NCI-H526 (cell line): ENCODE measurements at regions not wholly inside any gene's neighbourhood (a gene's known extent, or its start where the extent isn't known, plus 50 kb on each side); places are given as distances from the start of the nearest gene placed in this dataset.

Experiments
- DNase-seq, 2 experiments: peaks; one replicate each; lab custom pipeline; 2025; lab: John Stamatoyannopoulos, UW

DNA sequence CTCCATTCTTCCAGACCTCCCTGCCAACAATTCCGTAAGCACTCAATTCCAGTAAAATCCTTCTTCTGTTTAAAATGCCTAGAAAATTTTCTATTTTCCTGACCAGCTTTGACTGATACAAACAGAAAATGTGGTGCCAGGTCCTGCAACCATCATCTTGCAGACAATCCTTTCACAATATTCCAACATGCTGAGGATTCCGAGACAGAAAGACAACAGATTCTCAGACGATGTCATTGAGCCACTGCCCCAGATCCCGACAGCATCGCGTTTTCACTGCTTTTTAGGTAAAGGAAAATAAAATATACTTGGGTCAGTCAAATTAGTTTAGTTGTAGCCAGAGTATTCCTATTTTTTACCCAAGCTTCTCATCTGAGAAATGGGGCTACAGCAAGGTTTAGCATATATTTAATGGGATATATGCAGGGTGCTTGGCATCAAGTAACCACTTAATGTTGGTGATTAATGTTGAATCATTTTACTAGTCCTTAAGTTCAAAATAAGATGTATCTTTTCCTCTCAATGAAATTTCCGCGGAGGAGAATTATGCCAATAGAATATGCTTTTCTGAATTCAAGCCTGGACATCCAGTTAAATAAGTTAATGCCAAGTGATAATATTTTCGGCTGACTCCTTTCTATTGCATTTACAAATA is 866.6 kb downstream of the SLC4A3 start:
- no peak for DNase-seq

DNA sequence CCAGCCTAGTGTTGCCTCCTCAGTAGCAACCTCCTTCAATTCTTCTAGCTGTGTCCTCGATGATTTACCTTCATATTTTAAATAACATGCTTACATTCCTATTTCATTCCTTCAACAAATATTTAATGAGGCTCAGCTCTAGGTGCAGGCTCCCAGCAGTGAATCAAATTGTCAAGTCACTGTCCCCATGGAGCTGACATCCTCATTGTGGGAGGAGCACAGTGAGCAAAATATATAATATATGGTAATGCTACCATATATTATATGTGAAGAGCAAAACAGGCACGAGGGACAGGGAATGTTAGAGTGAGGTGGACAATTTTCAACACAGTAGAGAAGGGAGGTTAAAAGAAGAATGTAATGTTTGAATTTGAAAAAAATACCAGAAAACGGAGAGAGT is 869.1 kb downstream of the SLC4A3 start:
- DNase-seq: no peak

- no peak for DNase-seq
Measured at GRCh38 chr2:220499225-220499624, 871.8 kb downstream of the SLC4A3 start.

DNA sequence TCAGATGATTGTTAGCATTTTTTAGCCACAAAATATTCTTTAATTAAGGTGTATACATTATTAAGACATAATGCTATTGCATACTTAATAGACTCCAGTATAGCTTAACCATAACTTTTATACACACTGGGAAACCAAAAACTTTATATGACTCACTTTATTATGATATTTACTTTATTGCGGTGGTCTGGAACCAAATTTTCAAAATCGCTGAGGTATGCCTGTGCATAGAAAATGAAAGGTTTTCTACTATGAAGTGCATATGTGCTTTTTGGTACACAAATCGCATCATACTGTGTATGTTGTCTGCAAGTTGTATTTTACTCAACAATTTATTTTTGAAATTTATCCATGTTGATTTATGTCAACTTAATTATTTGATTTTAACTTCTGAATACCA is 875.1 kb downstream of the SLC4A3 start:
- DNase-seq: no peak

GRCh38 chr2:220503431-220503830 is 876.0 kb downstream of the SLC4A3 start:
- DNase-seq: no peak

- DNase-seq: no peak
Measured at GRCh38 chr2:220504938-220505503, 877.6 kb downstream of the SLC4A3 start.

DNA sequence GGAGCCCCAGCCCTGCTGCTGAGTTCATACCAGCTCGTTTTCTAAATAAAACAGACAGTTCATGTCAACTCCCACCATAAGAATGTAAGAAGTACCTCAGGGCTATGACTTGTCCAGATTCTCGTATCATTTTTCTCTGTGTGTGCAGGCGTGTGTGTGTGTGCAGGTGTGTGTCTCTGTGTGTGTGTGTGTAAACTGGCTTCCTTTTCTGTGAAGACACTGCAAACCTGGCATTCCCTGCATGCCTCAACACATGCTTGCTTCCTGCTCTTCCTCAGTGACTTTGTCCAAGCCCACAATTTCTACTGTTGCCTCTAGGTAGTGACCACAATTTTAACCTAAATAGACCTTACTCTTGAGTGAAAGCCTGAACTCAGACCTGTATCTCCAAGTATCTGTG is 879.0 kb downstream of the SLC4A3 start:
- no peak for DNase-seq

DNA sequence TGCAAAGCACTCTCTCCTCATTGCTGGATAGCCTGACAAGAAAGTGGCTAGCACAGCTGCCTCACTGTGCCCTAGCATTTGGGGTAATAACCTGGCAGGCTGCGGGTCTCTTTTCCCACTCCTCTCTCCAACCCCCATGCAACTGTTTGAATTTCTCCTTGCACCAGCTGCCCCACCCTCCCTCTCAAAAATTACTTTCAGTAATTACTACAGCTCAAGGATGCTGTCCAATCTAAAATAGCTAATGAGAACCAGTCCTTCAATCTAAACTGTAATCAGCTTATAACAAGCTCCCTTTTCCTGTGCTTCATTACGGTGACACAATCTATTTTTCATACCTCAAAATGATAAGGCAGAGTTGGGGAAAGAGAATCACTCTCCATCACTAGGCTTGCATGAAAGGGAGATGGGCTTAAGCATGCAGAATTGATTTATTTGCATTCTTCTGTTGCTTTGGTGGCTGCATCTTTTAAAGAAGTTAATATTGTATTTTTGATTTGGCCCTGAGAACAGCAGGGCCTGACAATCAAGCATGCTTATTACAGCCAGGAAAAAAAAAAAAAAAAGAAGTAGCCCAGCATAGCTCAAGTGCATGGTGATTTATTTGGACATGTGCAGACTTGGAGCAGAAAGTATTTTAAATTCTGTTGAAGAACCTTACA is 881.8 kb downstream of the SLC4A3 start:
- DNase-seq: no peak

DNA sequence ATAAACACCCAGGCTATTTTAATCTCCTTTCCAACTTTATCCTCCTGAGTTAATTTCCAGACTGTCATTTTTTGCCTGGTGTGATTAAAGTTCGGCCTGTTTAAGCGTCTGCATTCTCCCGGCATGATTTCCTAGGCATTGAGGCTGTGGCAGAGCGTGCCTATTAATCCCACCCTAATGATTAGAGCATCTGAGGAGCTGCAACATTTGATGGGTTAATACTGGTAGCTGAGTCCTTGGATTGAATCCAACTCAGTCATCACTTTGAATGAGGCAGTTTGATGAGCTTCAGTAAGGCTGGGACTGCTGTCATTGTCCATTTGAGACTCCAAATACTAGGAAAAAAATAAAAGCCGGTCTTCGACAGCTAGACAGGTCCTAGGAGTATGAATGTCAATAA is 882.5 kb downstream of the SLC4A3 start:
- DNase-seq: no peak

DNA sequence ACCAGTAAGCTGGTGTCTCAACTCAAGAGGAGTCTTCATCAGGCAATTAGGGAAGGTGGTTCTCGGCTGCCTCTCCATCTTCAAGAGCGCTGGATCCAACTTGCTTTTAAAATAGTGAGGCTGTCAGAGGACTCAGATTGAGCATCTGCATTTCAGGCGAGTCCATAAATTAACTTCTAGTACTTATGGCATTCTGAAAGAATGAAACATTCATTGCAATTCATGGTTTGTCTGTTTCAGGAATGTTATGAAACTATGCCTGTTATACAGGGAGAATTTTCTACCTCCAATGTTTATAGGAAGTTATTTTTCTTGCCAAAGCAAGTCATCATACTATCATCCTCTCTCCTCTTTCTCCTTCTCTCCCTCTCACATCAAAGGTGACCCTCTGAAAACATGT is 883.2 kb downstream of the SLC4A3 start:
- DNase-seq: no peak

GRCh38 chr2:220512419-220512818 is 885.0 kb downstream of the SLC4A3 start:
- no peak for DNase-seq

DNA sequence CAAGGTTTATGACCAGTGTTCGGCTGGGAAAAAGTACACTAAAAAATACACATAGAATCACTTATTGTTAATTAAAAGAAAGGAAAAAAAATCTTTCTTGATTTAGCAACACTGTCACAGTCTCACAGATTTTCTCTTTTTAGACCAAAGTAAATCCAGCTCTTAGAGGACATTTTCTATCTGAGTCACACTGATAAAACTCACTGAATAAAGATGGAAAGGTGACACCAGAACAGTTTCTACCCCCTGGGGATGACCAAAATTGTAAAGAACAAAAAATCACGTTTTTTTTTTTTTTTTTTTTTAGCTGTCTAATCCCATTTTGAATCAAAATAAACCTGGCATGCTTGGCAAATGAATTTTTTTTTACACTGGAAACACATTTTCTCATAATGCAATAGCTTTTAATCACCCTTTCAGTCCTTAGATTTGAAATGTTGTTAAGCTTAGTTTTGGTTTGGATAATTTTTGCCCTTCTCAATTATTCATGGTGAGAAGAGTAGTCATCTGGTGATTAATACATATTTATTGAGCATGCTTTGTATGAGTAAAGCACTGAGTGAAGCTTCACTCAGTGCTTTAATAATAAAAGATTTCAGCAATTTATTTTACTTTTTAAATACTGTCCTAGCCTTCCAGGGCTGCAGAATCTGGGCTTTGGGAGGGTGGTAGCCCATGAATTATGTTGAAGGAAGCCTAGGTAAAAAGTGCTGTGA is 886.3 kb downstream of the SLC4A3 start:
- no peak for DNase-seq

DNA sequence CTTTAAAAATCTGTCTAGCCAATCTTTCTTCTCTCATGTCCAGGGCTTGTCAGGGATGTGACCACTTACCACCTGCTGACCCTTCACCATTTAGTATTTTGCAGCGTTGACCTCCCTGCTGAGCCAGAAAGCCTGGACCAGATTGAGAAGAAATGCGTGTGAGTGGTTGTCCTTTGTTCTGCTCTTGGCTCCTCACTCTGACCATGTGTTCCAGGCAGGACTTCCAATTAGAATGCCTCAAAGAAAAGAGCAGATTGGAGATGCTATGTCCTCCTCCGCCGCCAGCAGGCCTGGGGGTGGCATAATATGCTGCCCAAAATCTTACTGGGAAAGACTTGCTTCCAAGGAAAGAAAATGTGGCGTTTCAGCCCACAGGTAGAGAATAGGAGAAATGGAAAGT is 894.1 kb downstream of the SLC4A3 start:
- DNase-seq: no peak

GRCh38 chr2:220528180-220528675 is 900.8 kb downstream of the SLC4A3 start:
- DNase-seq: no peak

DNA sequence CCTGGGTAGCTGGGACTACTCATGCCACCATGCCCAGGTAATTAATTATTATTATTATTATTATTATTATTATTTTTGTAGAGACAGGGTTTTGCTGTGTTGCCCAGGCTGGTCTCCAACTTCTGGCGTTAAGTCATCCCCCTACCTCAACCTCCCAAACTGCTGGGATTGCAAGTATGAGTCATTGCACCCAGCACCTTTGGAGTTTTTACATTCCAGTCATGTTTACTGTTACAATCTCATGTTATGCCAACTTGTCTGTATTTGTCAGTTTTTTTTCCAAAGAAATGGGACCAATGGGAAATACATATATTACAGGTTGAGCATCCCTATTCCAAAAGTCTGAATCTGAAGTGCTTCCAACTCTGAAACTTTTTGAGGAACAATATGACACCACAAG is 903.8 kb downstream of the SLC4A3 start:
- no peak for DNase-seq

GRCh38 chr2:220533485-220533884 is 906.1 kb downstream of the SLC4A3 start:
- DNase-seq: peak in 1 of 2 experiments; percentile 15

- DNase-seq: no peak
Measured at GRCh38 chr2:220539481-220539880, 912.1 kb downstream of the SLC4A3 start.

DNA sequence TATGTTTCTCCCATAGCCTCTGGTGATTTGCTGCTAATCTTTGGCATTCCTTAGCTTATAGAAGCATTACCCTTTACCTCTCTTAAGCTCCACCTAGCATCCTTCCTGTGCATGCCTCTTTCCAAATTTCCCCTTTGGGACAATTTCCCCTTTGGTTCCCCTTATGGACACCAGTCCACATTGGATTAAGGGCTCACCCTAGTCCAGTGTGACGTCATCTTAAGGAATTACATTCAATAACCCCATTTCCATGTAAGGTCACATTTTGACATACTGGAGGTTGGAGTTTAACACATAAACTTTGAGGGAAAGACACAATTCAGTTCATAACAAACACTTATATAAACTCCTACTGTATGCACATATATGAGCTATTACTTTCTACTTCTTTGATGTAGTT is 916.6 kb downstream of the SLC4A3 start:
- no peak for DNase-seq

DNA sequence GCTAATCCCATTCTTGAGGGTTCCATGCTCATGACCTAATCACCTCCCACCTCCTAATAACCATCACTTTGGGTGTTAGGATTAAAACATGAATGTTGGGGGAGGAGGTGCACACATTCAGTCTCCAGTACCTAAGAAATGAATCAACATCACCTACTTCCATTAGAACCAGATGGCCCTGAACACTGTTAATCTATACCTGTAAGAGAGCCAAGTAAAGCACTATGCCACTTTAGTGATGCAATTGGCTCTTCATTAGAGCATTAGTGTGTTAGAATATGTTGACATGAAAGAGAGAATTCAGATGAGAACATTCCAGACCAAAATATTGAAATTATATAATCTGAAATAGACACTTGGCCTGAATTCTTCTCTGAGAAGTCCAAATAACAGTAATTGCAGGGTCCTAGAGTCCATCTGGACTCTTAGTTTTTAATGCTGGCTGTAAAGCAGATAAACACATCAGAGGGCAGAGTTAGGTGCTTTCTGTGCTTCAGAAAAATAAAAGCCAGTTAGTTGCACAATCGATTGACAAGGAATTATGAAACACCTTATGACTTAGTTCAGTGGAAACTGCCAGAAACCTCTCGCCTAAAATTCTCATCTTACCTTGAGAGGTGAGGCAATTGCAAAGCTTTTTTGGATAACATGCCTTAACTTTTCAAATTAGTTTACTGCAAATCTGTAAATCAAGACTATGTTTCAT is 923.7 kb downstream of the SLC4A3 start:
- no peak for DNase-seq

- DNase-seq: no peak
Measured at GRCh38 chr2:220552790-220553535, 925.5 kb downstream of the SLC4A3 start.

GRCh38 chr2:220555961-220556630 is 928.7 kb downstream of the SLC4A3 start:
- DNase-seq: no peak
